Colonic mucosa (tissue), 4 donors: ENCODE measurements at regions not wholly inside any gene's neighbourhood (a gene's known extent, or its start where the extent isn't known, plus 50 kb on each side); places are given as distances from the start of the nearest gene placed in this dataset.

Experiments
- DNase-seq: peaks from one replicate; pipeline ENCODE4 v3.0.0-alpha.2; 2020
- H3K27ac ChIP-seq: fragments of 200-600 bp; one replicate; pipeline ENCODE4 v1.8.0; 2021
- H3K27me3 ChIP-seq: fragments of 200-600 bp; one replicate; pipeline ENCODE4 v1.8.0; 2021
- H3K36me3 ChIP-seq: fragments of 200-600 bp; one replicate; pipeline ENCODE4 v1.8.0; 2021
- H3K4me1 ChIP-seq: fragments of 200-600 bp; one replicate; pipeline ENCODE4 v1.8.0; 2021; ENCODE audit warnings: mild to moderate bottlenecking
- H3K4me3 ChIP-seq: fragments of 200-600 bp; one replicate; pipeline ENCODE4 v1.8.0; 2021
- H3K9ac ChIP-seq, 2 donors: one replicate each; pipeline ENCODE4 v1.7.0; 2013; ENCODE audit warnings: control low read depth in 2 of 2, low read depth in 2 of 2, low read length in 2 of 2
- H3K9me3 ChIP-seq: fragments of 200-600 bp; one replicate; pipeline ENCODE4 v1.8.0; 2021
- intact Hi-C: fragments of 100-400 bp; cut with DNase I; formaldehyde crosslinking; loops from one replicate; pipeline ENCODE4 v1.14.1; 2022
- TF ChIP-seq, protein P1 (sequence below): fragments of 200-600 bp; IDR thresholded peaks from one replicate; pipeline ENCODE4 v1.8.0; 2022; ENCODE audit warnings: antibody characterized with exemption, mild to moderate bottlenecking
- donor health status: healthy.
- donor health status: DM: no; HTN: no; CAD: no.
- donor health status: DM: no; HTN: no; CAD: no.

DNA sequence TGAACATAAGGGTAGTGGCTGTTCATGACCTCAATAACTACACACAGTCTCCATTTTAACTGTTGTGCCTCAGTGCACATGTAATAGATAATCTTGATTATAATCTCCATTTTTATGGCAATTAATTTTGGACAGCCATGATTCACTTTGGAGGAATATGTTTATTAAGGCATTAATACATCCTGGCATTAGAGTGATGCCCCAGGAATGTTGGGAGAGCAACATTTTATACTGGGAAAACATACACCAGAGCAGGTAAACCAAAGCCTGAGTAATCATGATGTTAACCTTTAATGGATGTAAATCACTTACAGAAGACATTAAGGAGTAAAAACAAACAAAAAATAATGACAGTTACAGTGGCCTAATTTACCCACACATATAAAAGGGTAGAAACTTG is 886.3 kb upstream of the RAG2 start:
- Histone ChIP-seq H3K27ac (no peak overlapping the region), H3K27me3 (no peaks in the 10 kb centered on the region), H3K4me3 (no peak overlapping the region), H3K4me1 (no peaks in the 10 kb centered on the region), H3K9ac (no peak overlapping the region), H3K9me3 (no peaks in the 10 kb centered on the region), H3K36me3 (no peaks in the 10 kb centered on the region)
- TF ChIP-seq, protein P1, sequence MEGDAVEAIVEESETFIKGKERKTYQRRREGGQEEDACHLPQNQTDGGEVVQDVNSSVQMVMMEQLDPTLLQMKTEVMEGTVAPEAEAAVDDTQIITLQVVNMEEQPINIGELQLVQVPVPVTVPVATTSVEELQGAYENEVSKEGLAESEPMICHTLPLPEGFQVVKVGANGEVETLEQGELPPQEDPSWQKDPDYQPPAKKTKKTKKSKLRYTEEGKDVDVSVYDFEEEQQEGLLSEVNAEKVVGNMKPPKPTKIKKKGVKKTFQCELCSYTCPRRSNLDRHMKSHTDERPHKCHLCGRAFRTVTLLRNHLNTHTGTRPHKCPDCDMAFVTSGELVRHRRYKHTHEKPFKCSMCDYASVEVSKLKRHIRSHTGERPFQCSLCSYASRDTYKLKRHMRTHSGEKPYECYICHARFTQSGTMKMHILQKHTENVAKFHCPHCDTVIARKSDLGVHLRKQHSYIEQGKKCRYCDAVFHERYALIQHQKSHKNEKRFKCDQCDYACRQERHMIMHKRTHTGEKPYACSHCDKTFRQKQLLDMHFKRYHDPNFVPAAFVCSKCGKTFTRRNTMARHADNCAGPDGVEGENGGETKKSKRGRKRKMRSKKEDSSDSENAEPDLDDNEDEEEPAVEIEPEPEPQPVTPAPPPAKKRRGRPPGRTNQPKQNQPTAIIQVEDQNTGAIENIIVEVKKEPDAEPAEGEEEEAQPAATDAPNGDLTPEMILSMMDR, result no peak
- intact Hi-C loops, result no loop called here
- no peak for DNase-seq

DNA sequence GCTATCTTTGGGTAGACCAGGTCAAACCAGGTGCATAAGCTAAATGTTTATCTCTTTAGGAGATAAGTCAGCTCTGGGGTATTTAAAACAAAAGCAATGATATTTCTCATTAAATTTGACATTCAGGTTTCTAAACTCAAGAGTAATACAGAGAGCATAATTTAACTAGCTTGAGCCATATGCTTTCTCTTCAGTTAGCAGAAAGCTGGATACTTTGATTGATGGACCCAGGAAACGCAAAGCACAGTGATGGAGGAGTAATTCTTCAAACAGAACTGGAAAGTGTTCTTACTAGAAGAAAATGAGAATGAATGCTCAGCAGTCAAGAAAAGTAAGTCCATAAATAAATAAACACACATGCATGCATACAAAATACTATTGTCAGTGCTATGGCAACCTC is 885.7 kb upstream of the RAG2 start:
- intact Hi-C loops, result no loop called here
- Histone ChIP-seq H3K9ac (no peak overlapping the region), H3K27me3 (no peaks in the 10 kb centered on the region), H3K4me1 (no peaks in the 10 kb centered on the region), H3K9me3 (no peaks in the 10 kb centered on the region), H3K36me3 (no peaks in the 10 kb centered on the region), H3K27ac (no peak overlapping the region), H3K4me3 (no peak overlapping the region)
- TF ChIP-seq, protein P1, result no peak
- DNase-seq, result no peak

DNA sequence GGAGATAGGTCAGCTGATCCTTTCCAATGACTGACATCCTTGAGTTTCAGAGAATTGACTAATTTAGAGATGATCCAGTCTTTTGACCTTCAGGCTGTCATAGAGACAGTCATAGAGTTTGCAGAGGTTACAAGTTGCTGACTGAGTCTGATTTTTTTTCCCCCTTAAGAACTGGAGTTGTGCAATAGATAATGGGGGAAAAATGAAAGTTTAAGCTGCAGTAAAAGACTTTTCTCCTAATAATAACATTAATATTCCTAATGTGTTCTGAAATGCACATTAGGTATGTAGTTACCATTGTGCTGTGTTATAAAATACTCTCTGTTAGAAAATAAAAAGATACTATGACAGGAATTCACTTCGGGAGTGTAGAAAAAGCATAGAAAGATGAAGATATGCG is 876.9 kb upstream of the RAG2 start:
- DNase-seq, result no peak
- H3K4me1 ChIP-seq, result no peaks in the 10 kb centered on the region
- no peak overlapping the region for H3K9ac ChIP-seq
- H3K27me3 ChIP-seq, result no peaks in the 10 kb centered on the region
- no peak overlapping the region for H3K27ac ChIP-seq
- no peak overlapping the region for H3K4me3 ChIP-seq
- H3K9me3 ChIP-seq, result no peaks in the 10 kb centered on the region
- intact Hi-C loops, result no loop called here
- H3K36me3 ChIP-seq, result no peaks in the 10 kb centered on the region
- TF ChIP-seq, protein P1, result no peak

DNA sequence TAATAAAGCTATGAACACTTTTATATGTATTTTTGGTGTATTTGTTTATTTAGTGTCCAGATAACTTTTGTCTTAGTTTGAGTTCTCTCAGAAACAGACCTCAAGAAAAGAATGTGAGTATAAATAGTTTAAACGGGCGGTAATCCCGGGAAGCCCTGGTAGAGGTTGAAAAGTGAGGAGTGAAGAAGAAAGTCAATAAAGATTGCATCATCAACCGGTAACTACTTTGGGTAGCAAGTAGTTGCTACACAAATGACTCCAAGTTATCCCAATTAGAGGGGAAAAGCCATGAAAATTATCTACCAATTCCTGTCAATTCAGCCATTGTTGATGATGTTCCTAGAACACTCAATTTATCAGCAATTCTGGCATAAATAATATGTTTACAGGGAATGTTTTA is 870.3 kb upstream of the RAG2 start:
- DNase-seq, result no peak
- Histone ChIP-seq H3K9me3 (no peaks in the 10 kb centered on the region), H3K27ac (no peak overlapping the region), H3K27me3 (no peaks in the 10 kb centered on the region), H3K36me3 (no peaks in the 10 kb centered on the region), H3K9ac (no peak overlapping the region), H3K4me3 (no peak overlapping the region), H3K4me1 (no peaks in the 10 kb centered on the region)
- intact Hi-C loops, result no loop called here
- TF ChIP-seq, protein P1, result no peak

DNA sequence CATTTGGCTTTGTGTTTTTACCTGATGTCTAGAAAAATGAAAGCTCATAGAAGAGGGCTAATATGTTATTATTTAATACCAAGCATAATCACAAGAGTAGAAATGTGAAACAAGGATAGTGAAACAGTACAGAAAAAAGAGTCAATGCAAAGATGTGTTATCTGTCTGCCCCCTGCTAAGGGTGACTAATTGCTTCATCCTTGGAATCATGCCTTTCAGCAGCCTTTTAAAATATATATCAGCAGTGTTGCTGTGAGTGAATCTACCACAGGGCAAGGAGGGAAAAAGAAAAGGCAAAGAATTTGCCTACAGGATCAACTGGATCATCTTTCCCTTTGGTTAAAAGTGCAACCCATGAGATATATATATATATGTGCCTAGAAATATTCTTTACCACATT is 867.2 kb upstream of the RAG2 start:
- DNase-seq, result no peak
- no peaks in the 10 kb centered on the region for H3K4me1 ChIP-seq
- no peak overlapping the region for H3K27ac ChIP-seq
- H3K9ac ChIP-seq, result no peak overlapping the region
- TF ChIP-seq, protein P1, result no peak
- no peaks in the 10 kb centered on the region for H3K36me3 ChIP-seq
- H3K27me3 ChIP-seq, result no peaks in the 10 kb centered on the region
- intact Hi-C loops, result no loop called here
- H3K4me3 ChIP-seq, result no peak overlapping the region
- H3K9me3 ChIP-seq, result no peaks in the 10 kb centered on the region

DNA sequence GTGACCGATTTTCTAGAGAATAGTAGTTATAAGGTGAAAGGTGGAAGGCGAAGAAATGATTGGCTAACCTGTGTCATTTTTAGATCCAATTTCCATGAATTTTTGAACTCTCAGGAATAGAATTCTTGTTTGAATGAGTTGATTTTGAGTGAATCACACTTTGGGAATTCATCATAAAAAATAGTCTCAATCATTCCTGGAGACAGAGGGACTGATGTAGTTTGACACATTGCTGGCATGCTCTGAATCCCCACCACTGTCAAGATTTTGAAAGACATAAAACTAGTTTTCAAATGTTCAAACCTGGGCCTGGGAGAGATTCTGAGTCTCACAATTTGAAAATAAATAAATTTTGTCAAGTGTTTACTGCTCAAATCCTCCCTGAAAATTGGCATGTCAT is 861.4 kb upstream of the RAG2 start:
- Histone ChIP-seq H3K36me3 (no peaks in the 10 kb centered on the region), H3K9me3 (no peaks in the 10 kb centered on the region), H3K27me3 (no peaks in the 10 kb centered on the region), H3K9ac (no peak overlapping the region), H3K4me1 (no peaks in the 10 kb centered on the region), H3K27ac (no peak overlapping the region), H3K4me3 (no peak overlapping the region)
- TF ChIP-seq, protein P1, result no peak
- no peak for DNase-seq
- intact Hi-C loops, result no loop called here
